Liver (tissue), 7 donors: ENCODE measurements at regions not wholly inside any gene's neighbourhood (a gene's known extent, or its start where the extent isn't known, plus 50 kb on each side); places are given as distances from the start of the nearest gene placed in this dataset.

Source experiments
- DNase-seq: peaks from one replicate; pipeline ENCODE4 v3.0.0-alpha.2; 2017; ENCODE audit warnings: low spot score
- H3K27ac ChIP-seq, 2 donors: one replicate each; pipeline ENCODE4 v1.7.0; 2013; ENCODE audit warnings: inconsistent platforms in 2 of 2, low read length in 2 of 2, control low read depth in 1 of 2, low read depth in 1 of 2, mild to moderate bottlenecking in 1 of 2
- H3K27me3 ChIP-seq, 4 donors: one replicate each; pipeline versions ENCODE4 v1.6.1 to v1.7.0; 2013; ENCODE audit warnings: low read length in 3 of 4, inconsistent platforms in 1 of 4, mild to moderate bottlenecking in 1 of 4, moderate library complexity in 1 of 4; ENCODE audit not compliant: control insufficient read depth in 4 of 4, insufficient read depth in 4 of 4
- H3K36me3 ChIP-seq, 4 donors: one replicate each; pipeline versions ENCODE4 v1.6.1 to v1.7.0; 2013; ENCODE audit warnings: low read length in 3 of 4, mild to moderate bottlenecking in 3 of 4, low read depth in 1 of 4, moderate library complexity in 1 of 4; ENCODE audit not compliant: control insufficient read depth in 4 of 4, insufficient read depth in 3 of 4
- H3K4me1 ChIP-seq, 4 donors: one replicate each; pipeline versions ENCODE4 v1.6.1 to v1.7.0; 2013; ENCODE audit warnings: low read length in 3 of 4, mild to moderate bottlenecking in 3 of 4, moderate library complexity in 1 of 4; ENCODE audit not compliant: control insufficient read depth in 4 of 4, insufficient read depth in 4 of 4
- H3K4me3 ChIP-seq, 3 donors: one replicate each; pipeline versions ENCODE4 v1.6.1 to v1.7.0; 2013; ENCODE audit warnings: low read length in 3 of 3, control low read depth in 1 of 3, low read depth in 1 of 3, mild to moderate bottlenecking in 1 of 3
- H3K9ac ChIP-seq, 2 donors: one replicate each; pipeline ENCODE4 v1.7.0; 2013; ENCODE audit warnings: low read length in 2 of 2, mild to moderate bottlenecking in 2 of 2, moderate library complexity in 2 of 2, control low read depth in 1 of 2, low read depth in 1 of 2
- H3K9me3 ChIP-seq, 4 donors: one replicate each; pipeline versions ENCODE4 v1.6.1 to v1.7.0; 2013; ENCODE audit warnings: low read length in 3 of 4; ENCODE audit not compliant: control insufficient read depth in 4 of 4
- EGR1 ChIP-seq, 2 donors: IDR thresholded peaks; 2 replicates each; pipeline ENCODE4 v1.6.1; 2016 to 2018; ENCODE audit warnings: antibody characterized with exemption in 2 of 2, low read depth in 2 of 2
- FOXA1 ChIP-seq: IDR thresholded peaks from 2 replicates; pipeline ENCODE4 v1.6.1; 2016; ENCODE audit warnings: antibody characterized with exemption
- FOXA2 ChIP-seq: IDR thresholded peaks from 2 replicates; pipeline ENCODE4 v1.6.1; 2016; ENCODE audit warnings: antibody characterized with exemption
- GABPA ChIP-seq, 2 donors: IDR thresholded peaks in 1 of 2; conservative IDR thresholded peaks in 1 of 2; 2 replicates each; pipeline ENCODE4 v1.6.1; 2016; ENCODE audit warnings: antibody characterized with exemption in 2 of 2, mild to moderate bottlenecking in 1 of 2, moderate library complexity in 1 of 2
- HNF4A ChIP-seq, 2 donors: conservative IDR thresholded peaks; 2 replicates each; pipeline ENCODE4 v1.6.1; 2016; ENCODE audit warnings: antibody characterized with exemption in 2 of 2, mild to moderate bottlenecking in 2 of 2
- HNF4G ChIP-seq: IDR thresholded peaks from 2 replicates; pipeline ENCODE4 v1.6.1; 2016; ENCODE audit warnings: antibody characterized with exemption
- NR2F2 ChIP-seq: IDR thresholded peaks from 2 replicates; pipeline ENCODE4 v1.6.1; 2016; ENCODE audit warnings: antibody characterized with exemption
- RAD21 ChIP-seq, 2 donors: IDR thresholded peaks; 2 replicates each; pipeline ENCODE4 v1.6.1; 2016; ENCODE audit warnings: antibody characterized with exemption in 2 of 2, mild to moderate bottlenecking in 2 of 2
- RXRA ChIP-seq, 2 donors: IDR thresholded peaks; 2 replicates each; pipeline ENCODE4 v1.6.1; 2017 to 2018; ENCODE audit warnings: antibody characterized with exemption in 2 of 2, mild to moderate bottlenecking in 1 of 2
- SP1 ChIP-seq: IDR thresholded peaks from 2 replicates; pipeline ENCODE4 v1.6.1; 2018; ENCODE audit warnings: antibody characterized with exemption, mild to moderate bottlenecking
- TAF1 ChIP-seq: conservative IDR thresholded peaks from 2 replicates; pipeline ENCODE4 v1.6.1; 2016; ENCODE audit warnings: antibody characterized with exemption, mild to moderate bottlenecking
- YY1 ChIP-seq: IDR thresholded peaks from 2 replicates; pipeline ENCODE4 v1.6.1; 2016; ENCODE audit warnings: antibody characterized with exemption, mild to moderate bottlenecking
- WGBS: extraction: QIAGEN DNeasy Blood & Tissue Kit; methylation state at CpG from one replicate; pipeline ENCODE4 v1.1.7; 2013; 5-methylcytosine and 5-hydroxymethylcytosine counted together
- TF ChIP-seq, protein P1 (sequence below): IDR thresholded peaks from 2 replicates; pipeline ENCODE4 v1.6.1; 2016; ENCODE audit warnings: antibody characterized with exemption
- TF ChIP-seq, protein P2 (sequence below): IDR thresholded peaks from 2 replicates; pipeline ENCODE4 v1.6.1; 2016; ENCODE audit warnings: antibody characterized with exemption
- donor health status: healthy.
- donor health status: healthy.
- donor health status: healthy.
- donor health status: healthy.

DNA sequence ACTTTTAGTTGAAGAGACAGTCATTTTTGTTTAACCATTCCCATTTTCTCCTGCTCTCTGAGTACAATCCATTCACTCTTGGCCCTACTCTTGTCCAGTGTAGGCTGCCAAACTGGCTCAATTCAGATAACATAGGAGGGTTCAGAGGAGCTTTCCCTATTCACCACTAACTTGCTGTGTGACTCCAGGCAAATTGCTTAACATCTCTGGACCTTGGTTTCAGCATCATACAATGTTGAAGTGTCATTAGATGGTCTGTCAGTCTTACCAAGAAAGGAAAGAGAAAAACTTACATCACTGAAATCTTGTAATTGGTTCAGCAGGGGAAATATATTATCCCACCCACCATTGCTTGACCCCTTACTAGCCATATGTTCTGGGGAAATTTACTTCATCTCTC, 171.4 kb upstream of the MCHR2 start:
- Histone ChIP-seq H3K36me3 (no peaks in the 10 kb centered on the region), H3K27ac (no peak overlapping the region), H3K27me3 (no peaks in the 10 kb centered on the region), H3K4me3 (no peak overlapping the region), H3K9ac (no peak overlapping the region), H3K4me1 (no peaks in the 10 kb centered on the region), H3K9me3 (no peaks in the 10 kb centered on the region)
- TF ChIP-seq RXRA (IDR thresholded peaks at IDR 0.05) (no peak), FOXA1 (no peak), RAD21 (IDR thresholded peaks at IDR 0.05) (no peak)
- TF ChIP-seq, protein P1, sequence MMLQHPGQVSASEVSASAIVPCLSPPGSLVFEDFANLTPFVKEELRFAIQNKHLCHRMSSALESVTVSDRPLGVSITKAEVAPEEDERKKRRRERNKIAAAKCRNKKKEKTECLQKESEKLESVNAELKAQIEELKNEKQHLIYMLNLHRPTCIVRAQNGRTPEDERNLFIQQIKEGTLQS, result no peak
- DNase-seq, result no peak

DNA sequence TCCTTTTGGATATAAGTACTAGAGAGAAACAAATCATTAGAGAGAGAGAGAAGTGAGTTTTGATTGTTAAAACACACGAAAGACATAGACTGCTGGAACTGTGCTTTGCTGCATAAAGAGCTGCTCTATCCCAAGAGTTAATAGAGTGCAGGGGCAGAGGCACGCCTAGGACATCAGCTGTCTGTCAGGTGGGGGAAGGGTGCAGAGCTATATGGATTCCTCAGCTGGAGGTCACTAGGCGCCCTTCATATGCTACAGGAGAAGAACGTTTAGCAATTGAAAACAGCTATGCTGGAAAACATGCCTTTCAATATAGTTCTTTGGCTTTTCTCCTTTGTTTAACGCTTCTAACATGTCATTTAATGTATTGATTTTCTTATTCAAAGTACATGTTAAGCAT, 169.0 kb upstream of the MCHR2 start:
- no peak for DNase-seq
- no peak for TF ChIP-seq EGR1 (IDR thresholded peaks at IDR 0.05; ENCODE audit: low read depth in 2 of 2)
- no peak for TF ChIP-seq HNF4G
- no peak for TF ChIP-seq GABPA (IDR thresholded peaks at IDR 0.05 in 1 of 2, conservative IDR thresholded peaks at IDR 0.05 in 1 of 2)
- TF ChIP-seq HNF4A (conservative IDR thresholded peaks at IDR 0.05), result no peak
- TF ChIP-seq, protein P2, sequence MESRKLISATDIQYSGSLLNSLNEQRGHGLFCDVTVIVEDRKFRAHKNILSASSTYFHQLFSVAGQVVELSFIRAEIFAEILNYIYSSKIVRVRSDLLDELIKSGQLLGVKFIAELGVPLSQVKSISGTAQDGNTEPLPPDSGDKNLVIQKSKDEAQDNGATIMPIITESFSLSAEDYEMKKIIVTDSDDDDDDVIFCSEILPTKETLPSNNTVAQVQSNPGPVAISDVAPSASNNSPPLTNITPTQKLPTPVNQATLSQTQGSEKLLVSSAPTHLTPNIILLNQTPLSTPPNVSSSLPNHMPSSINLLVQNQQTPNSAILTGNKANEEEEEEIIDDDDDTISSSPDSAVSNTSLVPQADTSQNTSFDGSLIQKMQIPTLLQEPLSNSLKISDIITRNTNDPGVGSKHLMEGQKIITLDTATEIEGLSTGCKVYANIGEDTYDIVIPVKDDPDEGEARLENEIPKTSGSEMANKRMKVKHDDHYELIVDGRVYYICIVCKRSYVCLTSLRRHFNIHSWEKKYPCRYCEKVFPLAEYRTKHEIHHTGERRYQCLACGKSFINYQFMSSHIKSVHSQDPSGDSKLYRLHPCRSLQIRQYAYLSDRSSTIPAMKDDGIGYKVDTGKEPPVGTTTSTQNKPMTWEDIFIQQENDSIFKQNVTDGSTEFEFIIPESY, result no peak
- no peak for TF ChIP-seq FOXA1
- no peak for TF ChIP-seq TAF1
- TF ChIP-seq FOXA2, result no peak
- TF ChIP-seq YY1, result no peak
- no peak for TF ChIP-seq SP1
- TF ChIP-seq RAD21 (IDR thresholded peaks at IDR 0.05), result no peak
- TF ChIP-seq NR2F2, result no peak
- Histone ChIP-seq H3K4me3 (no peak overlapping the region), H3K27me3 (no peaks in the 10 kb centered on the region), H3K36me3 (no peaks in the 10 kb centered on the region), H3K27ac (no peak overlapping the region), H3K4me1 (no peaks in the 10 kb centered on the region), H3K9ac (no peak overlapping the region), H3K9me3 (no peaks in the 10 kb centered on the region)
- 31% methylated on average over 5 of the region's 5 CpGs for WGBS

DNA sequence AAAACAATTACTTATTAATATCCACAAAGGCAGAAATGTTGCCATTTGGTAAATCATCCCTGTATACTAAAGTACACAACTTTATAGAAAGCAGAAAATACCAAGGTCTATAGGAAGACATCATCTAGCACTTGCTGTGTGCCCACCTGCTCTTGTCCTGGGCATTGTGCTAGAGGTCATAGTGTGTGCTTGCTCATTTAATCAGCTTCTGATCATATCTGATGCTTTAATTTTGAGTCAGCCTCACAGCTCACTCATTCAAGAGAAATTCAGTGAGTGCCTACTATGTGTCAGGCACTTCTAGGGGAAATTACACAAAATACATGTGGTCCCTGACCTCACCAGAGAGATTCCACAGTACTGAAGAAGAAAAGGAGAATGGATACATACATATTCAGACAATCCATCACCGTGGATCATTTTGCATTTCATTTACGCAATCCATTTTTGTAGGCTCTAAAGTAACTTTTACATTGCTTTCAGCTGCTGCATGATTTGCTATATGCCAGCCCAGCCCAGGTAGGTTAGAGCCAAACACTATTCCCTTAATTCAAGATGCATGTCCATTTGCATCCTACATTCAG, 167.9 kb upstream of the MCHR2 start:
- Histone ChIP-seq H3K27ac (no peak overlapping the region), H3K4me3 (no peak overlapping the region), H3K9ac (no peak overlapping the region), H3K27me3 (no peaks in the 10 kb centered on the region), H3K4me1 (no peaks in the 10 kb centered on the region), H3K9me3 (no peaks in the 10 kb centered on the region), H3K36me3 (no peaks in the 10 kb centered on the region)
- DNase-seq, result no peak
- WGBS, result 77% methylated on average over 2 of the region's 2 CpGs
- TF ChIP-seq EGR1 (IDR thresholded peaks at IDR 0.05; ENCODE audit: low read depth in 2 of 2) (no peak), FOXA2 (no peak), RXRA (IDR thresholded peaks at IDR 0.05) (no peak)
